ENCODE measurements at regions not wholly inside any gene's neighbourhood (a gene's known extent, or its start where the extent isn't known, plus 50 kb on each side); places are given as distances from the start of the nearest gene placed in this dataset.

GRCh38 chr10:113426181-113426877 is 126.5 kb upstream of the HABP2 start:
- POLR2A ChIA-PET, result no interaction called here
- DNase-seq (ENCODE audit: extremely low spot score), result no peak
- CTCF ChIA-PET, result interaction anchor here (0.8 to 1.0 kb wide), 2 partner anchors 26 to 41 kb away, joined by 3 to 4 read pairs; no protein-coding TSS in a partner anchor
- TF ChIP-seq SUZ12 (IDR thresholded peaks at IDR 0.05) (no peak), SP1 (IDR thresholded peaks at IDR 0.05) (no peak), ZNF384 (IDR thresholded peaks at IDR 0.05) (no peak), TARDBP (IDR thresholded peaks at IDR 0.05) (no peak), NFRKB (IDR thresholded peaks at IDR 0.05) (no peak), BHLHE40 (IDR thresholded peaks at IDR 0.05; ENCODE audit: borderline replicate concordance) (no peak)
- TF ChIP-seq, protein P1, sequence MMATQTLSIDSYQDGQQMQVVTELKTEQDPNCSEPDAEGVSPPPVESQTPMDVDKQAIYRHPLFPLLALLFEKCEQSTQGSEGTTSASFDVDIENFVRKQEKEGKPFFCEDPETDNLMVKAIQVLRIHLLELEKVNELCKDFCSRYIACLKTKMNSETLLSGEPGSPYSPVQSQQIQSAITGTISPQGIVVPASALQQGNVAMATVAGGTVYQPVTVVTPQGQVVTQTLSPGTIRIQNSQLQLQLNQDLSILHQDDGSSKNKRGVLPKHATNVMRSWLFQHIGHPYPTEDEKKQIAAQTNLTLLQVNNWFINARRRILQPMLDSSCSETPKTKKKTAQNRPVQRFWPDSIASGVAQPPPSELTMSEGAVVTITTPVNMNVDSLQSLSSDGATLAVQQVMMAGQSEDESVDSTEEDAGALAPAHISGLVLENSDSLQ (IDR thresholded peaks at IDR 0.05), result no peak

DNA sequence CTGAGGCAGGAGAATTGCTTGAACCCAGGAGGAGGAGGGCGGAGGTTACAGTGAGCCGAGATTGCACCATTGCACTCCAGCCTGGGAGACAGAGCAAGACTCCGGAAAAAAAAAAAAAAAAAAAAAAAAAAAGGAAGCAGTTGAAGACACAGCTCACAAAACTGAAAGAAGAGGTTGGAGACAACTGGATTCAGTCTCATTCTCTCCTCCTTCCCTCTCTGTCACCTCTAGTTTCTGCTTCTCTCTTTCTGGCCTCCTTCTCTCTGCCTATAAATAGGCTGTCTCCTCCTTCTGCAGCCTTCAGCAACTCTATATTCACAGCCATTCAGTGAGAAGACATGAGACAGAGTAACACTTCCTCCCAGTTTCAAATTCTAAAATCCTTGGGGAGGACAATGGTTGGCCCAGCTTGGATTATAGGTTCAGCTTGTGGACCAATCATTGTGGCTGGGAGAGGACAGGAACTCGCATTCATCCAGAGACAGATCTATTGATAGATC is 125.6 kb upstream of the HABP2 start:
- ChIA-PET CTCF (interaction anchor here (1.0 kb wide), 1 partner anchor 42 kb away, joined by 4 read pairs; no protein-coding TSS in a partner anchor), POLR2A (no interaction called here)
- DNase-seq (ENCODE audit: extremely low spot score), result no peak
- TF ChIP-seq CTBP1 (IDR thresholded peaks at IDR 0.05; ENCODE audit: borderline replicate concordance), result no peak
- TF ChIP-seq, protein P1 (IDR thresholded peaks at IDR 0.05), result no peak
- no peak for TF ChIP-seq ZNF384 (IDR thresholded peaks at IDR 0.05)
- no peak for TF ChIP-seq FOXA1 (IDR thresholded peaks at IDR 0.05)
- TF ChIP-seq SP1 (IDR thresholded peaks at IDR 0.05), result no peak
- TF ChIP-seq NFRKB (IDR thresholded peaks at IDR 0.05), result no peak
- TF ChIP-seq TARDBP (IDR thresholded peaks at IDR 0.05), result no peak

DNA sequence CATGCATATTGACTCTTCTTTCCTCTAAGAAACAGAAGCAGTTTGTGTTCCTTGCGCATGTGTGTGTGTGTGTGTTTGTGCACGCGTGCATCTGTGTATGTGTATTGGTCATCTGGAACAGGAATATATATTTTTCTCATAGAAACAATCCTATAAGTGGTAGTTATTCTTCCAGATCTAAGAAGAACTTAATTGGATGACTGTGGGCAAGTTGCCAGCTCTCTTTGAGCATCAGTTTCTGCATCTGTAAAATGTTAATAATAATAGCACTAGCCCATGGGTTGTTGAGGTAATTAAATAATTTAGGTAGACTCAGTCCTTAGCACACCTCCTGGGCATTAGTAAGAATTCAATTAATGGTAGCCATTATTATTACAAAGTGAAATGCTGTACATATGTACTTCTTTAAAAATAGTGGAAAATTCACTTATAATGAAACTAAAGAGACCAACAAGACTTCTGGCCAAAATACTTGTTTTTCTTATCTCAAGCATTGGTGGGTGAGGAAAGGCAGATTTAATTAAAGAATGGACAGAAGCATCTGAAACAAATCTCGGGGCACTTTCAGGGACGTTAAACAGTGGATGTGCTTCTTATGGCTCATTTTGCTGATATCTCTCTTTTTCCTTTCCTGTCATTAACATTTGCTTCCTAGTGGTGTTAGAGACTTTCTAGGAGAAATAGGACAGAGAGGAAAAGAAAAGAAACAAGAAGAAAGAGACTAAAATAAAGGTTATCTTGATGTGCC is 124.9 kb upstream of the HABP2 start:
- ChIA-PET POLR2A (no interaction called here), CTCF (no interaction called here)

DNA sequence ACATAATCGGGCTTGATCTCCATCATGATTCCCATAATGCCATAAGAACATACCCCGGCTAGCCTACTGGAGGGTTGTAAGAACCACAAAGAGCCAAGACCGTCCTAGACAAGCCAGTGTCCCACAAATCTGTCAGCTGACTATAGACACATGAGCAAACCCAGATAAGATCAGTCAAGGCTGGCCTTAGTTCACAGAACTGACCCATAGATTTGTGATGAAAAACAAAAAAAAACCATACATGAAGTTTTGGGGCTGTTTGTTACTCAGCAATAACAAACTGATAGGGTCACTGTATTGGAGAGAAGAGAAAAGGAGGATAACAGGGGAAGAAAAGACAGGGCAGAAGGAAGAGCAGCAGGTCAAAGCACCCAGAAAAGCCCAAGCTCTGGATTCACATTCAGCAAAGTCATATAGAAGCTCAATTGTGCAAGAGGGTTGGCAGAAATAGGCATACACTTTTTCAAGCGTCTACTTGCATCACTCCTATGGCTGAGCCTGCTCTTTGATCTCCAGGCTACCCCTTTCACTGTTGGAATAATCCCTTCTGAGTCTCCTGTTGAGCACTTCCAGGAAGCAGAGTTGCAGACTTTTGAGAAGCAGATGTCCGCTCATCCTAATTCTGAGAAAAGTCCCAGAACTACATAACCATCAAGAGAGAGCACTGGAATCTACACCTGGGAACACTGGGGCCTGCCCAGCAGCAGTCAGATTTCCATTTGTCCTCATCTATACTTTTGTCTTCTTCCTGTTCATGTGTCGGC is 122.0 kb upstream of the HABP2 start:
- ChIA-PET POLR2A (no interaction called here), CTCF (no interaction called here)
- TF ChIP-seq HDGF (IDR thresholded peaks at IDR 0.05; ENCODE audit: borderline replicate concordance), result no peak
- no peak for TF ChIP-seq ARNT (IDR thresholded peaks at IDR 0.05)
- TF ChIP-seq NFRKB (IDR thresholded peaks at IDR 0.05), result no peak
- no peak for TF ChIP-seq ZNF384 (IDR thresholded peaks at IDR 0.05)
- TF ChIP-seq, protein P1 (IDR thresholded peaks at IDR 0.05), result no peak
- TF ChIP-seq FOXA1 (IDR thresholded peaks at IDR 0.05), result no peak
- no peak for TF ChIP-seq BHLHE40 (IDR thresholded peaks at IDR 0.05; ENCODE audit: borderline replicate concordance)
- TF ChIP-seq FOXM1 (IDR thresholded peaks at IDR 0.05; ENCODE audit: borderline replicate concordance), result no peak
- TF ChIP-seq SP1 (IDR thresholded peaks at IDR 0.05), result no peak
- TF ChIP-seq ELF4 (IDR thresholded peaks at IDR 0.05), result no peak
- no peak for TF ChIP-seq CTBP1 (IDR thresholded peaks at IDR 0.05; ENCODE audit: borderline replicate concordance)
- TF ChIP-seq LEF1 (IDR thresholded peaks at IDR 0.05; ENCODE audit: borderline replicate concordance), result no peak
- no peak for TF ChIP-seq TARDBP (IDR thresholded peaks at IDR 0.05)
- no peak for DNase-seq (ENCODE audit: extremely low spot score)

More for the DNA sequence above, 124.9 kb upstream of the HABP2 start:
- TF ChIP-seq SUZ12 (IDR thresholded peaks at IDR 0.05), result no peak
- no peak for TF ChIP-seq HDGF (IDR thresholded peaks at IDR 0.05; ENCODE audit: borderline replicate concordance)
- no peak for TF ChIP-seq FOXA1 (IDR thresholded peaks at IDR 0.05)
- TF ChIP-seq FOXM1 (IDR thresholded peaks at IDR 0.05; ENCODE audit: borderline replicate concordance), result no peak
- TF ChIP-seq ARNT (IDR thresholded peaks at IDR 0.05), result no peak
- TF ChIP-seq ZNF384 (IDR thresholded peaks at IDR 0.05), result no peak
- no peak for TF ChIP-seq FOXK2 (IDR thresholded peaks at IDR 0.05)
- TF ChIP-seq CTBP1 (IDR thresholded peaks at IDR 0.05; ENCODE audit: borderline replicate concordance), result no peak
- TF ChIP-seq L3MBTL2 (conservative IDR thresholded peaks at IDR 0.05), result no peak
- TF ChIP-seq SP1 (IDR thresholded peaks at IDR 0.05), result no peak
- no peak for TF ChIP-seq LEF1 (IDR thresholded peaks at IDR 0.05; ENCODE audit: borderline replicate concordance)
- TF ChIP-seq NFRKB (IDR thresholded peaks at IDR 0.05), result no peak
- TF ChIP-seq TARDBP (IDR thresholded peaks at IDR 0.05), result no peak
- TF ChIP-seq ELF4 (IDR thresholded peaks at IDR 0.05), result no peak
- TF ChIP-seq, protein P1 (IDR thresholded peaks at IDR 0.05), result no peak
- no peak for DNase-seq (ENCODE audit: extremely low spot score)

Measured in HEK293T (cell line).